Esophagus muscularis mucosa (tissue), 4 donors: ENCODE measurements at regions not wholly inside any gene's neighbourhood (a gene's known extent, or its start where the extent isn't known, plus 50 kb on each side); places are given as distances from the start of the nearest gene placed in this dataset.

Experiments used
- DNase-seq: peaks from one replicate; pipeline ENCODE4 v3.0.0-alpha.2; 2017; ENCODE audit errors: extremely low spot score
- H3K27ac ChIP-seq, 4 donors: fragments of 200-600 bp; sonication (generic); replicated peaks in 1 of 4; 1 replicate in 3 of 4; 2 replicates in 1 of 4; pipeline ENCODE4 v1.5.1; 2016 to 2019; ENCODE audit warnings: mild to moderate bottlenecking in 1 of 4
- H3K27me3 ChIP-seq, 4 donors: fragments of 200-600 bp; sonication (generic); one replicate each; pipeline versions ENCODE4 v1.5.1 to v1.6.0; 2016 to 2019
- H3K36me3 ChIP-seq, 4 donors: fragments of 200-600 bp; sonication (generic); one replicate each; pipeline ENCODE4 v1.5.1; 2016 to 2019
- H3K4me1 ChIP-seq, 4 donors: fragments of 200-600 bp; sonication (generic); one replicate each; pipeline ENCODE4 v1.5.1; 2016 to 2019
- H3K4me3 ChIP-seq, 4 donors: fragments of 200-600 bp; sonication (generic); 1 replicate in 2 of 4; 2 replicates in 2 of 4; pipeline ENCODE4 v1.5.1; 2016 to 2019; ENCODE audit warnings: mild to moderate bottlenecking in 4 of 4, moderate library complexity in 1 of 4
- H3K9me3 ChIP-seq, 4 donors: fragments of 200-600 bp; sonication (generic); 1 replicate in 3 of 4; 2 replicates in 1 of 4; pipeline ENCODE4 v1.5.1; 2016 to 2019
- CTCF ChIP-seq, 3 experiments: fragments of 200-600 bp in 2 of 3; fragments of 450-650 bp in 1 of 3; sonication (generic) in 2 of 3; IDR thresholded peaks; one replicate each; pipeline ENCODE4 v1.5.1; 2017 to 2019; ENCODE audit warnings: antibody characterized with exemption in 3 of 3, mild to moderate bottlenecking in 2 of 3, moderate library complexity in 1 of 3
- EP300 ChIP-seq: sonication (generic); formaldehyde crosslinking; IDR thresholded peaks from one replicate; pipeline ENCODE4 v1.6.1; 2017; ENCODE audit warnings: antibody characterized with exemption
- POLR2A ChIP-seq: fragments of 450-650 bp; IDR thresholded peaks from one replicate; pipeline ENCODE4 v1.6.1; 2017; ENCODE audit warnings: antibody characterized with exemption, moderate library complexity, mild to moderate bottlenecking, low read depth
- POLR2AphosphoS5 ChIP-seq, 2 donors: sonication (generic); formaldehyde crosslinking; IDR thresholded peaks; one replicate each; pipeline ENCODE4 v1.6.1; 2017; ENCODE audit warnings: antibody characterized with exemption in 2 of 2
- WGBS: methylation state at CpG from one replicate; pipeline ENCODE4 v1.1.5; 2018; 5-methylcytosine and 5-hydroxymethylcytosine counted together
- intact Hi-C: fragments of 100-400 bp; cut with DNase I; formaldehyde crosslinking; loops from one replicate; pipeline ENCODE4 v1.15.1; 2023

- WGBS, result 87% methylated on average over 7 of the region's 7 CpGs
Observed at GRCh38 chr16:50999181-50999580, 151.9 kb downstream of the SALL1 start.

GRCh38 chr16:50998411-50998810 lies 152.7 kb downstream of the SALL1 start:
- 84% methylated on average over 2 of the region's 2 CpGs for WGBS
- DNase-seq, result no peak
- TF ChIP-seq POLR2A, result no peak
- no peak for TF ChIP-seq POLR2AphosphoS5 (IDR thresholded peaks at IDR 0.05)
- TF ChIP-seq CTCF (IDR thresholded peaks at IDR 0.05), result no peak
- H3K4me3 ChIP-seq, result no peak overlapping the region
- H3K36me3 ChIP-seq, result no peaks in the 10 kb centered on the region
- no peaks in the 10 kb centered on the region for H3K9me3 ChIP-seq
- intact Hi-C loops, result no loop called here
- no peaks in the 10 kb centered on the region for H3K4me1 ChIP-seq
- H3K27me3 ChIP-seq, result peaks cover 0 to 2% (median 0%) of the 10 kb centered on the region in 4 donors
- no peak overlapping the region for H3K27ac ChIP-seq

More at GRCh38 chr16:50999181-50999580, 151.9 kb downstream of the SALL1 start:
- H3K36me3 ChIP-seq, result no peaks in the 10 kb centered on the region
- intact Hi-C loops, result no loop called here
- no peaks in the 10 kb centered on the region for H3K4me1 ChIP-seq
- no peak for DNase-seq
- H3K27me3 ChIP-seq, result peaks cover 0 to 6% (median 0%) of the 10 kb centered on the region in 4 donors
- H3K9me3 ChIP-seq, result no peaks in the 10 kb centered on the region
- TF ChIP-seq POLR2A (no peak), EP300 (no peak), POLR2AphosphoS5 (IDR thresholded peaks at IDR 0.05) (no peak), CTCF (IDR thresholded peaks at IDR 0.05) (no peak)
- no peak overlapping the region for H3K4me3 ChIP-seq
- no peak overlapping the region for H3K27ac ChIP-seq

- 80% methylated on average over 6 of the region's 6 CpGs for WGBS
- intact Hi-C loops, result no loop called here
- Histone ChIP-seq H3K27me3 (no peaks in the 10 kb centered on the region), H3K27ac (no peak overlapping the region), H3K9me3 (no peaks in the 10 kb centered on the region), H3K4me3 (no peak overlapping the region), H3K4me1 (no peaks in the 10 kb centered on the region), H3K36me3 (no peaks in the 10 kb centered on the region)
- no peak for TF ChIP-seq POLR2A
- TF ChIP-seq CTCF (IDR thresholded peaks at IDR 0.05), result no peak
- no peak for TF ChIP-seq EP300
- TF ChIP-seq POLR2AphosphoS5 (IDR thresholded peaks at IDR 0.05), result no peak
- no peak for DNase-seq
Observed at GRCh38 chr16:50997679-50998078, 153.4 kb downstream of the SALL1 start.

GRCh38 chr16:50996830-50997186 lies 154.3 kb downstream of the SALL1 start:
- WGBS, result 53% methylated on average over 4 of the region's 4 CpGs

More at GRCh38 chr16:50996830-50997186, 154.3 kb downstream of the SALL1 start:
- Histone ChIP-seq H3K27ac (no peak overlapping the region), H3K9me3 (no peaks in the 10 kb centered on the region), H3K36me3 (no peaks in the 10 kb centered on the region), H3K27me3 (no peaks in the 10 kb centered on the region), H3K4me1 (no peaks in the 10 kb centered on the region), H3K4me3 (no peak overlapping the region)
- no peak for DNase-seq
- TF ChIP-seq EP300 (no peak), POLR2AphosphoS5 (IDR thresholded peaks at IDR 0.05) (no peak), CTCF (IDR thresholded peaks at IDR 0.05) (no peak), POLR2A (no peak)
- intact Hi-C loops, result no loop called here
